ENCODE measurements at regions not wholly inside any gene's neighbourhood (a gene's known extent, or its start where the extent isn't known, plus 50 kb on each side); places are given as distances from the start of the nearest gene placed in this dataset.

GRCh38 chr4:123750044-123750443 is 353.4 kb downstream of the SPRY1 start:
- TF ChIP-seq, protein P1, sequence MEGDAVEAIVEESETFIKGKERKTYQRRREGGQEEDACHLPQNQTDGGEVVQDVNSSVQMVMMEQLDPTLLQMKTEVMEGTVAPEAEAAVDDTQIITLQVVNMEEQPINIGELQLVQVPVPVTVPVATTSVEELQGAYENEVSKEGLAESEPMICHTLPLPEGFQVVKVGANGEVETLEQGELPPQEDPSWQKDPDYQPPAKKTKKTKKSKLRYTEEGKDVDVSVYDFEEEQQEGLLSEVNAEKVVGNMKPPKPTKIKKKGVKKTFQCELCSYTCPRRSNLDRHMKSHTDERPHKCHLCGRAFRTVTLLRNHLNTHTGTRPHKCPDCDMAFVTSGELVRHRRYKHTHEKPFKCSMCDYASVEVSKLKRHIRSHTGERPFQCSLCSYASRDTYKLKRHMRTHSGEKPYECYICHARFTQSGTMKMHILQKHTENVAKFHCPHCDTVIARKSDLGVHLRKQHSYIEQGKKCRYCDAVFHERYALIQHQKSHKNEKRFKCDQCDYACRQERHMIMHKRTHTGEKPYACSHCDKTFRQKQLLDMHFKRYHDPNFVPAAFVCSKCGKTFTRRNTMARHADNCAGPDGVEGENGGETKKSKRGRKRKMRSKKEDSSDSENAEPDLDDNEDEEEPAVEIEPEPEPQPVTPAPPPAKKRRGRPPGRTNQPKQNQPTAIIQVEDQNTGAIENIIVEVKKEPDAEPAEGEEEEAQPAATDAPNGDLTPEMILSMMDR (IDR thresholded peaks at IDR 0.05), result no peak
- TF ChIP-seq POLR2A (IDR thresholded peaks at IDR 0.05), result no peak
- no peak for TF ChIP-seq EP300 (IDR thresholded peaks at IDR 0.05)

Data from upper lobe of left lung (tissue), 4 donors.